Caco-2 (cell line): ENCODE measurements at regions not wholly inside any gene's neighbourhood (a gene's known extent, or its start where the extent isn't known, plus 50 kb on each side); places are given as distances from the start of the nearest gene placed in this dataset.

ENCODE experiments used
- BruUV-seq: library from RNA; stranded (reverse); fragments of 400-500 nt; replicated peaks from 2 replicates; lab custom pipeline; 2021; lab: Mats Ljungman, UMichigan
- CTCF ChIA-PET: fragments of 300-600 bp; sonication (Branson Sonifier 250); formaldehyde crosslinking; loops from one replicate; lab custom pipeline; 2022; ENCODE audit warnings: antibody characterized with exemption; lab: Charles Lee
- POLR2A ChIA-PET: fragments of 300-600 bp; sonication (Branson Sonifier 250); formaldehyde crosslinking; loops from one replicate; lab custom pipeline; 2022; ENCODE audit warnings: antibody characterized with exemption; lab: Charles Lee
- DNase-seq, 2 experiments: peaks; one replicate each; pipeline versions ENCODE4 v3.0.0 to v3.0.0-alpha.2; 2020 to 2022
- H3K27me3 ChIP-seq: replicated peaks from 2 replicates; pipeline ENCODE4 v1.6.0; 2011; ENCODE audit warnings: low read length; ENCODE audit not compliant: control insufficient read depth, insufficient read depth
- H3K36me3 ChIP-seq: 2 replicates; pipeline ENCODE4 v1.5.1; 2011; ENCODE audit warnings: low read length; ENCODE audit not compliant: control insufficient read depth, insufficient read depth
- H3K4me1 ChIP-seq: fragments of 250-450 bp; sonication (Bioruptor Pico); 2 replicates; pipeline ENCODE4 v1.5.1; 2020; ENCODE audit warnings: mild to moderate bottlenecking
- H3K4me3 ChIP-seq: 2 replicates; pipeline ENCODE4 v1.5.1; 2011; ENCODE audit warnings: low read depth, mild to moderate bottlenecking, control low read depth, low read length
- H3K9me3 ChIP-seq: fragments of 250-450 bp; sonication (Bioruptor Pico); 2 replicates; pipeline ENCODE4 v1.5.1; 2020; ENCODE audit warnings: mild to moderate bottlenecking, moderate library complexity
- H3K27ac Mint-ChIP-seq: one replicate; pipeline ENCODE4 v1.8.0; 2022; ENCODE audit warnings: mixed read lengths; ENCODE audit not compliant: unreplicated experiment
- H3K27me3 Mint-ChIP-seq: one replicate; pipeline ENCODE4 v1.8.0; 2022; ENCODE audit warnings: mixed read lengths; ENCODE audit not compliant: insufficient read depth, unreplicated experiment
- H3K36me3 Mint-ChIP-seq: one replicate; pipeline ENCODE4 v1.8.0; 2022; ENCODE audit warnings: mild to moderate bottlenecking, mixed read lengths; ENCODE audit not compliant: insufficient read depth, unreplicated experiment
- H3K4me1 Mint-ChIP-seq: one replicate; pipeline ENCODE4 v1.8.0; 2022; ENCODE audit warnings: low read depth, mixed read lengths; ENCODE audit not compliant: unreplicated experiment
- H3K4me3 Mint-ChIP-seq: one replicate; pipeline ENCODE4 v1.8.0; 2022; ENCODE audit warnings: mild to moderate bottlenecking, moderate library complexity, mixed read lengths; ENCODE audit not compliant: unreplicated experiment
- H3K9me3 Mint-ChIP-seq: one replicate; pipeline ENCODE4 v1.8.0; 2022; ENCODE audit warnings: mixed read lengths; ENCODE audit not compliant: unreplicated experiment
- intact Hi-C: fragments of 100-400 bp; cut with micrococcal nuclease; formaldehyde crosslinking; loops from one replicate; pipeline ENCODE4 v1.10.0; 2022; ENCODE audit not compliant: unreplicated experiment
- TF ChIP-seq, protein P1 (sequence below), 2 experiments: fragments of 200-600 bp in 1 of 2; IDR thresholded peaks; 1 replicate in 1 of 2; 2 replicates in 1 of 2; pipeline versions ENCODE4 v1.5.1 to v1.8.0; 2011 to 2022; ENCODE audit warnings: antibody characterized with exemption in 1 of 2, control low read depth in 1 of 2, inconsistent platforms in 1 of 2, low read depth in 1 of 2, low read length in 1 of 2, mild to moderate bottlenecking in 1 of 2, moderate library complexity in 1 of 2; ENCODE audit not compliant: insufficient read depth in 1 of 2, severe bottlenecking in 1 of 2, unreplicated experiment in 1 of 2

DNA sequence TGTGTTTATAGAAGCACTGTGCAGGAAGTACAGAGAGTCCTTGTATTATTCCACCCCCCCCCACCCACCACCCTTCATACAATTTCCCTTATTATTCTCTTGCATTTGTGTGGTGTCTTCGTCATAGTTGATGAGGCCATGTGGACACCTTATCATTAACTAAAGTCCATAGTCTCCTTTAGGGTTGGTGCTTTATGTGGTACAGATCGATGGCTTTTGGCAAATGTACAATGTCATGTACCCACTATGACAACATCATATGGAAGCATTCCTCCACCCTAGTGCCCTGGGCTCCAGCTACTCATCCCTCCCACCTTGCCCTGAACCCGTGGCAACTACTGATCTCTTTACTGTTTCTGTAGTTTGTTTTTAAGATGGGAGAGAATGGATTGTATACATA is 93.8 kb upstream of the HDAC4 start:
- Histone ChIP-seq H3K27me3 (no peaks in the 10 kb centered on the region), H3K4me1 (no peaks in the 10 kb centered on the region), H3K36me3 (no peaks in the 10 kb centered on the region), H3K4me3 (no peak overlapping the region), H3K9me3 (no peaks in the 10 kb centered on the region)
- H3K27ac Mint-ChIP-seq = no peak overlapping the region
- ChIA-PET CTCF (no interaction called here), POLR2A (no interaction called here)
- TF ChIP-seq, protein P1, sequence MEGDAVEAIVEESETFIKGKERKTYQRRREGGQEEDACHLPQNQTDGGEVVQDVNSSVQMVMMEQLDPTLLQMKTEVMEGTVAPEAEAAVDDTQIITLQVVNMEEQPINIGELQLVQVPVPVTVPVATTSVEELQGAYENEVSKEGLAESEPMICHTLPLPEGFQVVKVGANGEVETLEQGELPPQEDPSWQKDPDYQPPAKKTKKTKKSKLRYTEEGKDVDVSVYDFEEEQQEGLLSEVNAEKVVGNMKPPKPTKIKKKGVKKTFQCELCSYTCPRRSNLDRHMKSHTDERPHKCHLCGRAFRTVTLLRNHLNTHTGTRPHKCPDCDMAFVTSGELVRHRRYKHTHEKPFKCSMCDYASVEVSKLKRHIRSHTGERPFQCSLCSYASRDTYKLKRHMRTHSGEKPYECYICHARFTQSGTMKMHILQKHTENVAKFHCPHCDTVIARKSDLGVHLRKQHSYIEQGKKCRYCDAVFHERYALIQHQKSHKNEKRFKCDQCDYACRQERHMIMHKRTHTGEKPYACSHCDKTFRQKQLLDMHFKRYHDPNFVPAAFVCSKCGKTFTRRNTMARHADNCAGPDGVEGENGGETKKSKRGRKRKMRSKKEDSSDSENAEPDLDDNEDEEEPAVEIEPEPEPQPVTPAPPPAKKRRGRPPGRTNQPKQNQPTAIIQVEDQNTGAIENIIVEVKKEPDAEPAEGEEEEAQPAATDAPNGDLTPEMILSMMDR (IDR thresholded peaks at IDR 0.05; ENCODE audit: insufficient read depth in 1 of 2, low read depth in 1 of 2, low read length in 1 of 2, severe bottlenecking in 1 of 2, unreplicated experiment in 1 of 2) = no peak
- H3K36me3 Mint-ChIP-seq = no peaks in the 10 kb centered on the region
- no peak overlapping the region for H3K4me3 Mint-ChIP-seq
- no peaks in the 10 kb centered on the region for H3K4me1 Mint-ChIP-seq
- H3K27me3 Mint-ChIP-seq = peaks cover 11% of the 10 kb centered on the region
- intact Hi-C loops = no loop called here
- DNase-seq = no peak
- no TSS peak for BruUV-seq
- no peaks in the 10 kb centered on the region for H3K9me3 Mint-ChIP-seq

DNA sequence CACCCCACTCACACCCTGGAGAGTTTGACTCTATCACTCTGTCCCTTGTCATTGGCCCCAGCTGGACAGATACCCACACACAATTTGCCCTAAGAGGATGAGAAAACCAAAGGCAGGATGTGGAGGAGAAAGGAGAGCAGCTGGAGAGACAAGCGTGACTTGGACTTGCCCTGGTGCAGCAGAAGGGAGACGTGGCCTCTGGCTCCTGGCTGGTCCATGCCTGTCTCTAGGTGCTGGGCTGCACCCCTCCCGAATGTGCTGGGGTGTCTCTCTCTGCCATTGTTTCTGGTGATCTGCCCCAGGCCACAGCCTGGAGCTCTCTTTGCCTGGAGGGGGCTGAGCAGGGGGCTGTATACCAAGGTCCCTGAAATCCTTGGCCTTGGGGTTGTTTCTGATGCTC is 88.7 kb upstream of the HDAC4 start:
- H3K27ac Mint-ChIP-seq = no peak overlapping the region
- peaks cover 9% of the 10 kb centered on the region for H3K27me3 Mint-ChIP-seq
- H3K36me3 Mint-ChIP-seq = no peaks in the 10 kb centered on the region
- H3K4me3 ChIP-seq = no peak overlapping the region
- H3K9me3 ChIP-seq = no peaks in the 10 kb centered on the region
- no peak for DNase-seq
- TF ChIP-seq, protein P1 (IDR thresholded peaks at IDR 0.05; ENCODE audit: insufficient read depth in 1 of 2, low read depth in 1 of 2, low read length in 1 of 2, severe bottlenecking in 1 of 2, unreplicated experiment in 1 of 2) = no peak
- ChIA-PET POLR2A (no interaction called here), CTCF (no interaction called here)
- H3K4me3 Mint-ChIP-seq = no peak overlapping the region
- no peaks in the 10 kb centered on the region for H3K36me3 ChIP-seq
- H3K27me3 ChIP-seq = no peaks in the 10 kb centered on the region
- no peaks in the 10 kb centered on the region for H3K4me1 Mint-ChIP-seq
- no peaks in the 10 kb centered on the region for H3K9me3 Mint-ChIP-seq
- BruUV-seq = no TSS peak
- H3K4me1 ChIP-seq = no peaks in the 10 kb centered on the region
- intact Hi-C loops = no loop called here

DNA sequence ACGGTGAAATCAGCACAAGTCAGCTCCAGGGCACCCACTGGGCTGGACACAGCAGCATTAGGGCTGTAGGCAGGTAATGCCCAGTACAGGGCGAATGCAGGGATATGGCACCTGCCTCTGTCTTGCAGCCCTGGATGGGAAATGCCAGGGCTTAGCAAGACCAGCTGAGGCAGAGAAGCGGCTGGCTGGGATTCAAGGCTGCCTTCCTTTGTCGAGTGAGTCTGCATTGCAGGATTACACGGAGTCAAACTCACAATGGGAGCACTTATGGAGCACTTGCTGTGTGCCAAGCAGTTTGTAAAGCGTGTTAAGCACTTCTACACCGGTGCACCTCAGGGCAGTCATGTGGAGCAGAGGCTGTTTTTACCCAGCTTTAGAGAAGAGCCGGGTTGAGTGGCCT is 87.3 kb upstream of the HDAC4 start:
- peaks cover 13% of the 10 kb centered on the region for H3K27me3 Mint-ChIP-seq
- BruUV-seq = no TSS peak

More for the DNA sequence above, 87.3 kb upstream of the HDAC4 start:
- Histone ChIP-seq H3K27me3 (no peaks in the 10 kb centered on the region), H3K4me1 (no peaks in the 10 kb centered on the region), H3K36me3 (no peaks in the 10 kb centered on the region), H3K4me3 (no peak overlapping the region), H3K9me3 (no peaks in the 10 kb centered on the region)
- H3K27ac Mint-ChIP-seq = no peak overlapping the region
- no peaks in the 10 kb centered on the region for H3K36me3 Mint-ChIP-seq
- no peaks in the 10 kb centered on the region for H3K9me3 Mint-ChIP-seq
- intact Hi-C loops = no loop called here
- ChIA-PET CTCF (no interaction called here), POLR2A (no interaction called here)
- no peaks in the 10 kb centered on the region for H3K4me1 Mint-ChIP-seq
- no peak for DNase-seq
- TF ChIP-seq, protein P1 (IDR thresholded peaks at IDR 0.05; ENCODE audit: insufficient read depth in 1 of 2, low read depth in 1 of 2, low read length in 1 of 2, severe bottlenecking in 1 of 2, unreplicated experiment in 1 of 2) = no peak
- H3K4me3 Mint-ChIP-seq = no peak overlapping the region
